HEK293T (cell line): ENCODE measurements at regions not wholly inside any gene's neighbourhood (a gene's known extent, or its start where the extent isn't known, plus 50 kb on each side); places are given as distances from the start of the nearest gene placed in this dataset.
"Not testable (repeated sequence)": the region's sequence is repeated elsewhere in the genome, so short reads cannot be mapped to it uniquely, and the experiment has no call there.

Experiments
- BHLHE40 ChIP-seq: fragments of 450-650 bp; IDR thresholded peaks from 2 replicates; pipeline ENCODE4 v1.6.1; 2016; ENCODE audit warnings: mild to moderate bottlenecking, moderate library complexity, borderline replicate concordance
- CTBP1 ChIP-seq: fragments of 450-650 bp; IDR thresholded peaks from 2 replicates; pipeline ENCODE4 v1.6.1; 2016; ENCODE audit warnings: borderline replicate concordance
- FOXM1 ChIP-seq: fragments of 450-650 bp; IDR thresholded peaks from 2 replicates; pipeline ENCODE4 v1.6.1; 2017; ENCODE audit warnings: mild to moderate bottlenecking, borderline replicate concordance
- HDGF ChIP-seq: fragments of 450-650 bp; IDR thresholded peaks from 2 replicates; pipeline ENCODE4 v1.6.1; 2017; ENCODE audit warnings: antibody characterized with exemption, borderline replicate concordance
- LEF1 ChIP-seq: fragments of 450-650 bp; IDR thresholded peaks from 2 replicates; pipeline ENCODE4 v1.6.1; 2017; ENCODE audit warnings: mild to moderate bottlenecking, borderline replicate concordance
- NFRKB ChIP-seq: fragments of 450-650 bp; IDR thresholded peaks from 2 replicates; pipeline ENCODE4 v1.6.1; 2016; ENCODE audit warnings: mild to moderate bottlenecking, moderate library complexity
- SP1 ChIP-seq: fragments of 450-650 bp; IDR thresholded peaks from 2 replicates; pipeline ENCODE4 v1.6.1; 2017
- SUZ12 ChIP-seq: fragments of 450-650 bp; IDR thresholded peaks from 2 replicates; pipeline ENCODE4 v1.6.1; 2016; ENCODE audit warnings: mild to moderate bottlenecking

DNA sequence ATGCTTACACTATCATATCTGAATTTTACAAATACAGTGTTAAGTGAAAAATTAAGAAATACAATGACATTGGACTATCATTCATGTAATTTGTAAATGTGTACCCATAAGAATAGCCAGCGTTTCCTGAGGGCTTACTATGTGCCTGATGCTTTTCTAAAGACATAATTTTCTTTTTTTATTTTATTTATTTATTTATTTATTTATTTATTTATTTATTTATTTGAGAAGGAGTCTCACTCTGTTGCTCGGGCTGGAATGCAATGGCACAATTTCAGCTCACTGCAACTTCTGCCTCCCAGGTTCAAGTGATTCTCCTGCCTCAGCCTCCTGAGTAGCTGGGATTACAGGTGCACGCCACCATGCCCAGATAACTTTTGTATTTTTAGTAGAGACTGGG lies 159.5 kb upstream of the SPANXN4 start:
- TF ChIP-seq BHLHE40, SUZ12, HDGF, CTBP1, FOXM1, LEF1, SP1, NFRKB: not testable (repeated sequence)
